Esophagus squamous epithelium (tissue), 4 donors: ENCODE measurements at regions not wholly inside any gene's neighbourhood (a gene's known extent, or its start where the extent isn't known, plus 50 kb on each side); places are given as distances from the start of the nearest gene placed in this dataset.

ENCODE experiments used
- CTCF ChIP-seq, 6 experiments: fragments of 450-650 bp in 4 of 6; fragments of 200-600 bp in 2 of 6; sonication (generic) in 2 of 6; IDR thresholded peaks; one replicate each; pipeline ENCODE4 v1.5.1; 2016 to 2019; ENCODE audit warnings: antibody characterized with exemption in 6 of 6, mild to moderate bottlenecking in 4 of 6, moderate library complexity in 4 of 6
- POLR2A ChIP-seq, 4 donors: fragments of 450-650 bp; IDR thresholded peaks; one replicate each; pipeline ENCODE4 v1.6.1; 2017; ENCODE audit warnings: antibody characterized with exemption in 4 of 4, mild to moderate bottlenecking in 4 of 4, moderate library complexity in 3 of 4

- TF ChIP-seq CTCF (IDR thresholded peaks at IDR 0.05) (no peak), POLR2A (IDR thresholded peaks at IDR 0.05) (no peak)
Measured at GRCh38 chr5:96110300-96110699, 148.6 kb upstream of the ELL2 start.
